HG02852 (cell line): ENCODE measurements at regions not wholly inside any gene's neighbourhood (a gene's known extent, or its start where the extent isn't known, plus 50 kb on each side); places are given as distances from the start of the nearest gene placed in this dataset.
"Not testable (repeated sequence)": the region's sequence is repeated elsewhere in the genome, so short reads cannot be mapped to it uniquely, and the experiment has no call there.

Source experiments
- ATAC-seq: cut with Tn5 transposase; IDR thresholded peaks from one replicate; pipeline ENCODE4 v1.9.1; 2021; ENCODE audit warnings: mild to moderate bottlenecking, moderate library complexity; ENCODE audit not compliant: unreplicated experiment

DNA sequence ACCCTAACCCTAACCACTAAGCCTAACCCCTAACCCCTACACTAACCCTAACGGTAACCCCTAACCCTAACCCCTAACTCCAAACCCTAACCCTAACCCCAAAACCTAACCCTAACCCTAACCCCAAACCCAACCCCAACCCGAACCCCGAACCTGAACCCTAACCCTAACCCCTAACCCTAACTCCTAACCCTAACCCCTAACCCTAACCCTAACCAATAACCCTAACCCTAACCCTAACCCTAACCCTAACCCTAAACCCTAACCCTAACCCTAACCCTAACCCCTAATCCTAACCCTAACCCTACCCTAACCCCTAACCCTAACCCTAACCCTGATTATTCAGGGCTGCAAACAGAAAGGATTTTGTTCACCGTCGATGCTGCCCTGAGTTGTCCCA is 144.6 kb upstream of the DUSP22 start:
- not testable (repeated sequence) for ATAC-seq

DNA sequence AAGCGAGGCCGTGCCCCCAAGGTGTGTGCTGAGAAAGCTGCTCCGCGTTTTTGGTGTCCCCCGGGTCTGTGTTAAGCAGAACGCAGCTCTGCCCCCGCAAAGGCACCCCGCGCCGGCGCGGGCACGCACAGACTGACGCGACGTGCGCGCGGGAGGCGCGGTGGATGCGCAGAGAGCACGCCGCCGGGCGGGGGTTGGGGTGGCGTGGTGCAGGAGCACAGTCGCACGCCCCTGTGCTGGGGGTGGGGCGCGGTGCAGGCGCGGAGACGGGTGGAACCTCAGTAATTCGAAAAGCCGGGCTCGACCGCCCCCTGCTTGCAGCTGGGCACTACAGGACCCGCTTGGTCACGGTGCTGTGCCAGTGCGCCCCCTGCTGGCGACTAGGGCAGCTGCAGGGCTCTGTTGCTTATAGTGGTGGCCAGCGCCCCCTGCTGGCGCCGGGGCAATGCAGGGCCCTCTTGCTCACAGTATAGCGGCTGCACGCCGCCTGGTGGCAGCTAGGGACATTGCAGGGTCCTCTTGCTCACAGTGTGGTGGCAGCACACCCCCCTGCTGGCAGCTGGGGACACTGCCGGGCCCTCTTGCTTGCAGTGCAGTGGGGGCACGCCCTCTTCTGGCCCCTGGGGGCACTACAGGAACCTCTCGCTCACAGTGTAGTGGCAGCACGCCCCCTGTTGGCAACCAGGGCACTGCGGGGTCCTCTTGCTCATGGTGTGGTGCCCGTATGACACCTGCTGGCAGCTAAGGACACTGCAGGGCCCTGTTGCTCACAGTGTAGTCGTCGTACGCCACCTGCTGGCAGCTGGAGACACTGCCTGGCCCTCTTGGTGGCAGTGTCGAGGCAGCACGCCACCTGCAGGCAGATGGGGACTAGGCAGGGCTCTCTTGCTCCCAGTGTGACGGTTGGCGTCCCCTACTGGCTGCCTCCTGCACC is 144.0 kb upstream of the DUSP22 start:
- ATAC-seq = peak; percentile 93

DNA sequence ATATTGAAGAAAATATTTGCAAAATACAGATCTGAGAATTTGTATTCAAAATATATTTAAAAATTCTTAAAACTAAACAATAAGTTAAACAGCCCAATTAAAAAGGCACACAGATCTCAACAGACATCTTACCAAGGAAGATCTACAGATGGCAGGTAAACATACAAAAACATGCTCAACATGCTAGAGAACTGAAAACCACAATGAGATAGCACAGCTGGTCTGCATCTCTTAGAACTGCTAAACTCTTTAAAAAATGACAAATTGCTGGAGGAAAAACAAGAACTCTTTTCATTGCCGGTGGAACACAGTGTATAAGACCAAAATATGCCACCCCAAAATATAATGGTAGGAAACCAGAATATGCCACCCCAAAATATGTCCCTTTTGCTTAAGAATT is 142.1 kb upstream of the DUSP22 start:
- ATAC-seq = not testable (repeated sequence)

DNA sequence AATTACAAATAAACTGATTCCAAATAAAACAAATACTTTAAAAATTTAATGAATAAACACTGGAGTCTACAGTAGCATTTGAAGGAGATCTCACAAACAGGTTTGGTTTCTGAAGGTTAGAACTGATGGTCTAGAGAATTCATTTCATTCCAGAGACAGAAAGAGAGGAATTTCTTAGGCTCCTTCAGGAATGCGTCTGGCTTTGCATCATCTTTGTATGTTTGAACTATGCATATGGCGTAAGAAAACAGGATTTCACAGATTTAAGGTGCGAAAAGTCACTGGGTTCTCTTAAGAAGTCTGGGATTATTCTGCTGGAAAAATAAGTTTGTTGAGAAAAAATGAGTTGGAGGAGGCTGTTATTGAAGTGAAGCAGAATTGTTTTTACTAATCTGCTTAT is 139.9 kb upstream of the DUSP22 start:
- ATAC-seq = not testable (repeated sequence)

DNA sequence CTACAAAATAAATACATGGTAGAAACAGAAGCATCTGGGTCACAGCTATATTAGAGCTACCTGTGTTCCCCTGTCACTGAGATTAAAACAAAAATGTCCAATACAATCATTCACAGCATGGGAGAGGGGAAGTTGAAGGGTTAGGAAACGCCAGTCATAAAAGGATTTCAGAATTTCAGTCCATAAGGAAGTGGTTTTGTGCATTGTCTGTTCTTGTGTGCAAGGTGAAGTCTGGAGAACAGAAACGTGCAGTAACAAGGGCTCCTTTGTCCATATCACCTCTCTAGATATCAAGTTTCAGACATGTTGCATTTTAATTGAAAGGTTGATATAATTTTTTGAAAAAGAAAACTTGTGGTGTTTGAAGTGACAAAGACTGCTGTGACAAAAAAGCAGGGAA is 139.3 kb upstream of the DUSP22 start:
- not testable (repeated sequence) for ATAC-seq

DNA sequence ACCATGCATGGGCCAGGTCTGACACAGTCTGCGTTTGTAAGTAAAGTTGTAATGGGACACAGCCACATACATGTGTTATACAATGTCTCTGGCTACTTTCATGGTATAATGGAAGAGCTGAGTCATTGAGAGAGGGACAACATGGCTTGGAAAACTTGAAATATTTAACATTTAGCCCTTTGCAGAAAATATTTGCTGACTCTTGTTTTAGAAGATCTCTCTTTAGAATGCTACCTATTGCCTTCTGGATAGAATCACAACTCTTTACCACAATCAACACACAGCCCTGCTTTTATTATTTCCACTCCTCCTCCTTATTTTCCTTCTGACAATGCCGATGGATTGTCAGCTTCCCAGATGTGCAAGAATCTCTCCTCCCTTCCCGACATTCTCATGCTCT is 138.4 kb upstream of the DUSP22 start:
- not testable (repeated sequence) for ATAC-seq

DNA sequence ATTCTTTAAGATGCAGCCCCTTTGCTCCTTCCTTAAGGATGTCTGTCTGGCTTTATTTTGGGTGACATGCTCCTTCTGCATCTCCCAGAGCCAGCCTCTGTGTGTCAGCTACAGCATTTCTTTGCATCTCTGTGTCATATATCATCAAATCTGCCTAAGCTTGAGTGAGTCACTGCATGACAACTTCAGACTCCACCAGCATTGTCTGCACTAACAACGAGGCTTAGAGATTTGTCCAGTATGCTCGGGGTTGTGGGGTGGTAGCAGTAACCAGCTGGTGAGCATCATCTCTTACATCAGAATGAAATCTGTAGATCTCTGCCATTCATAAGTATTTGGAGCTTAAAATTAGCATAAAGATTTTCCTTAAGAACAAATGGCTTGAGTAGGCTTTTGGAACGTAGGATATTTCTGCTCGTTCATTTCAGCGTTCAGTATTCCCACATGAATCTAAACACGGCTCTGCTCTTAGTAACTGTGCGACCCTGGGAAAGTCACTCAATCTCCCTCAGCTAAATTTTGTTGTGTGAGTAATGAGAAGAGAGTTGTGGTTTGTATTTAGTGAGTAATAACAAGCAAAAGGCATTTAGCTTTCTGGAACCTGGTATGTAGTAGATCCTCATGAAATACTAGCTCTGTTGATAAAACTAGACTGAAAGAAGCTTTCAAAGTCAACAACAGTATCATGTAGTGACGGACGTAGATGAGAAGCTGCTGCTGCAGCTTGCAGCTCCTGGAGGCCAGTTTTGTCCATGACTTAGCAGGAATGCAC is 137.8 kb upstream of the DUSP22 start:
- ATAC-seq = not testable (repeated sequence)

DNA sequence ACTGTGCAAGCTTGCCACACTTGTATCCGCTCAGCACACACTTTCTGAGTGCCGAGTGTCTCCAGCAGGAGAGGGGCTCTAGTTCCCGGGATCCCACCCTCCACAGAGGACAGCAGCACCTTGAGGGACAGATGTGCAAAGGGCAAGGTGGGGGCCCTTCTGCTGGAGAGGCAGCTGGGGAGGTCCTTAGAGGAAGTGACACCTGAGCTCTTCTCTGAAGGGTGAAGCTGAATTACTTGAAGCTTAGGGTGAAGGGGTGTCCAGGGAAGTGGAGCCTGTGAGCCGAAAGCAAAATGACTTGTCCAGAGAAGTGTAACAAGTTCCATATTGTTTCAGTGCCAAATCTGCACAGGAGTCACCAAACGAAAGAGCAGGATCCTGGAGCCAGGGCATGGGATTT is 136.3 kb upstream of the DUSP22 start:
- no peak for ATAC-seq

DNA sequence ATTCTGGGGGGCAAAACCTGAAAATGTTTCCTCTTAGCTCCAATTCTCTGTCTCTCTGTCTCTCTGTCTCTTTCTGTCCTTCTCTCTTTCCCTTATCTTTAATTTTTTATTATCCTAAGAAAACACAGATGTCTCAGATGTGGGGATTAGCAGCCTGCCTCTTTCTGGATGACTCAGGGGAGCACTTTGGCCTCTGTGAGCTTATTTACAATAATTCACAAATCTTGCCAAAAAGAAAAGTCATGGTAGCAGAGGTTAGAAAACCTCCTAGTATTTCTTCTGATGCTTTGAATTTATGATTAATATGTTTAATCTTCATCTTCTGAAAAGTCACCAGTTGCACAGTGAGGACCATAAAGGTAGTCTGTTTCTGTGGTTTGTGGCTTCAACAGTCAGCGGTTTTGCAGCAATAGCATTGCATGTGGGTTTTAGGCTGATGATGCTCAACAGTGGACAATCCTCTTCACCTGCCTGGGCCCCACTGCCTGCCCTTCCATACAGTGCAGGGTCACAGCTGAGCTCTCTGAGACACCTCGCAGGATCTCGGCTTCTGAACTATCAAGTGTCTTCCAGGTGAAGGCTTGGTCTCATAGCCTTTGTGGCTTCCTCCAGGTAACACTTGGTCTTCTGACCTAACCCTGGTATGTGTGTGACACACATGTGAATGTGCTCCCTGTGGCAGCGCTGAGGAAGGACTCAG is 135.7 kb upstream of the DUSP22 start:
- not testable (repeated sequence) for ATAC-seq

DNA sequence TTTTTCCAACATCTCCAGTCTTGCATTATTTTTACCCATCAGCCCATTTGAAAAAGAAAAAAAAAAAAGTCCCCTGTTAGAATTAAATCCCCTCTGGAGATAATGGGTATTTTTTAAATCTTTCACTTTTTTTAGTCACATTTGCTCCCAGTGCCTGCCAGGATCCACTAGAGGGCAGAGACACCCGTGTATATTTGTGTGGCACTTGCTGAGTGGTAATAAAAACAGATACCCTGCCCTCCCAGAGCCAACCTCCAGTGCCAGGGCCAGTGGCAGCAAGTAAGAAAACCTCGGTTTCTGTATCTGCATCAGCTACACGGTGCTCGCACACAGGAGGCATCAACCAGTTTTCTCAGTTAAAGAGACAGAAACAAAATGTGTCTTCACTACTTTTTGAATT is 135.1 kb upstream of the DUSP22 start:
- ATAC-seq = not testable (repeated sequence)

DNA sequence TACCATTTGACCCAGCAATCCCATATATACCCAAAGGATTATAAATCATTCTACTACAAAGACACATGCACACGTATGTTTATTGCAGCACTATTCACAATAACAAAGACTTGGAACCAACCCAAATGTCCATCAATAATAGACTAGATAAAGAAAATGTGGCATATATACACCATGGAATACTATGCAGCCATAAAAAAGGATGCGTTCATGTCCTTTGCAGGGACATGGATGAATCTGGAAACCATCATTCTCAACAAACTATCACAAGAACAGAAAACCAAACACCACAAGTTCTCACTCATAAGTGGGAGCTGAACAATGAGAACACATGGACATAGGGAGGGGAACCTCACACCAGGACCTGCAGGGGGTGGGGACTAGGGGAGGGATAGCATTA is 130.6 kb upstream of the DUSP22 start:
- ATAC-seq = not testable (repeated sequence)

DNA sequence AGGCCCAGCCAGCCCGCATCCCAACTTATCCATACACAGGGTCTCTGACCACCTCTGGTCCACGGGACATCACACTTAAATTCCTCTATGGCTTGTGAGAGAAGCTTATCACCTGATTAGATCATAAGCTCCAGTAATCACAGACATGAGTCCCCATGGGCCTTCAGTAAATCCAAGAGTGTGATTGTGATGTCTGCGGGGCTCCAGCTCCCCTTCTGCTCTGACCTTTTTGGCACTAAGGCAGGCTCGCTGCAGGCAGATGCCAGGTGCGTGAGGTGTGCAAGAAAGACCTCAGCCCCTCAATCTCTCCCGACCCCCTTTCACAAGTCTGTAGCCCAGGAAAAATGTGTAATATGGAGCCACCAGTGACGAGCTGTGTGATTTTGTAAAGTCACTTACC is 127.6 kb upstream of the DUSP22 start:
- ATAC-seq = no peak

DNA sequence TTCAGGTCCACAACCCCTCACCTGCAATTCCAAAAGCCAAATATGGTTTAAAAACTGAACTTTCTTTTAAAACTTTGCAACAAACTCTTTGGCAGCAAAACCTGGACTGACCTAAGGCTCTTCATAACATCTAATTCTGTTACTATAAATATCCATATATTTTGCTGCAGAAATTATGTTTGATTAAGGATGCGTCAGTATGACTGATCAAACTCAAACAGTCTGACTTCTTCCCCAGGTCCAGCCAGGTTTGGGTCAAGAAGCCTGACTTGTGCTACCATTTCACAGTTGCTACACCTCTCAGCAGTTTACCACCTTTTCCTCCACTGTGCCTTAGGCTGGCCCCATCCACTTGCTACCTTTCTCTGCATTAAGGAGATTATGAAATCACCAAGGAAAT is 127.0 kb upstream of the DUSP22 start:
- ATAC-seq = no peak

DNA sequence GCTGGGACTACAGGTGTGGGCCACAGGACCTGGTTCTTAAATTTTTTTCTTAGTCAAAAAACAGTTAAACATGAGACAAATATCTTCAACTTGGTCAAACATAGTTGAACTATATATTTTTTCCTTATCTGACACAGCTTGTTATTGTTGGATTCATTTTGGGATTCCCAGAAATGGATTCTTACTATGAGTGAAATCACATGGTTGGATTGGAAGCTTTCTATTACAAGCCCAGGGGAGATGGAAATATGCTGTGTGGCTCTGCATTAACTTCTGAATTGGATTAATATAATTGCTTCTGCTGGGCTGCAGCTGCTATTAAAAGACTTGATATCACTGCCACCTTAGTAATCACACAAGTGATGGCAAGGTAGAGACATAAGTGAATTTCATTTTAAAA is 126.4 kb upstream of the DUSP22 start:
- no peak for ATAC-seq

DNA sequence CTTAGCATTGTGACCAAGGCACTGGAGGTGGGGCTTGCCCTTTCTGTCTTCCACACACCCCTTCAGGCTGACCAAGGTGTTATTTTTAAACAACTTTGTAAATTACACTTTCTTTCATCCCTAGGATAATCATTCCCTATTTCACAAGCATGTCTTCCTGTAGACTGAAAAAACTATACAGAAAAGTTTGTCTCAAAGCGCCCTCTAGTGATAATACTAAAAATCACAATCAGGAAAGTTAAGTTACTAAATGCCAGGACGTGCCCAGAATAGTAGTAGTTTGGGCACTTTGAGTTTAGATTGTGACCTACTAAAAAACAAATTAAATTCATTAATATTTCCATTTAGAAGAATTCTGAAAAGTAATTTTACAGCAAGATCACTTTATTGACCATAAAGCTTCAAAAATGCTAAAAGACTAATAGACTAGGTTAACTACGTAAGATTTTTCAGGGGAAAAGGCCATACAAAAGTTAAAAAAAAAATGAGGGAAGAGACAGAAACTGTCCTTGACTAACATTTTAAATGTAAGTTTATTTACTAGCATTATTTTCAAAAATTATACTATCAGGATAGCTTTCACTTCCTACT is 123.3 kb upstream of the DUSP22 start:
- ATAC-seq = no peak

DNA sequence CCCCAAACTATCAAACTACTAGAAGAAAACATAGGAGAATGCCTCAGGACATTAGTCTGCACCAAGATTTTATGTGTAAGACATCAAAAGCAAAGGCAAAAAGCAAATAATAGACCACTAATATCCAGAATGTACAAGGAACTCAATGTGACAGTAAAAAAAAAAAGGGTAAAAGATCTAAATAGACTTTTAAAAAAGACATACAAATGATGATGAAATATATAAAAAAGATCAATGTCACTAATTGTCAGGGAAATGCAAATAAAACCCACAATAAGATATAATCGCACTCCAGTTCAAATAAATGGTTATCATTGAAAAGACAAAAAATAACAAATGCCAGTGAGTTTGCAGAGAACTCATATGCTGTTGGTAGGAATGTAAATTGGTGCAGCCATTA is 118.3 kb upstream of the DUSP22 start:
- no peak for ATAC-seq

DNA sequence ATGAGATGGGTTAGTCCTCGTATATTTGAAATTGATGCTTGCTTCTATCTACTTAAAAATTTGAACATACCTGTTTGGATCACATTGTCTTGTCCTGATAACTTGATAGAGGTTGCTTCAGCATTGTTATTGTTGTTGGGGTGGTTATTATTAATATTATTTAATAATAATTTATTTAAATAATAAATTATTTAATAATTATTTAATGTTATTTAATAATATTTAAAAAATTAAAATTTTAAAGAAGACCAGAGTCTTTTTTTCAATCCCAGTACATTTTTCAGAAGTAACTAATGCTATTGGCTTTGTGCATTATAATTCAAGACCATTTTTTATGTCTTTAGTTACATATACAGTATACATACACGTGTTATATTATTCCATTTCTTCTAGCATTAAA is 116.6 kb upstream of the DUSP22 start:
- ATAC-seq = no peak

DNA sequence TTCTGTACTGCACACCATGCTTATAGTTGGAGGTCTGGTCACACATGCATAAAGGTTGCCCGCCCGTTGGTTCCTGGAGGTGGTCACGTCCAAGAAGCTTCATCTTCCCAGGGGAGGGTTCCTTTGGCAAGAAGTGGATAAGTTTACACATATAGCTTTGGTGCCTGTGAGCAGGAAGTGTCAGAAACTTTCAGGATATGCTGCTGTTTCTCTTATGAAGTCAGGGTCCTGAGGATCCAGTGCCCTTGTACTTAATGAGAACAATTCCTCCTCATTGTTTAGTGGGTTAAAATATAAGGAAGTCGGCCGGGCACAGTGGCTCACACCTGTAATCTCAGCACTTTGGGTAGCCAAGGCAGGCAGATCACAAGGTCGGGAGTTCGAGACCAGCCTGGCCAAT is 115.5 kb upstream of the DUSP22 start:
- no peak for ATAC-seq

DNA sequence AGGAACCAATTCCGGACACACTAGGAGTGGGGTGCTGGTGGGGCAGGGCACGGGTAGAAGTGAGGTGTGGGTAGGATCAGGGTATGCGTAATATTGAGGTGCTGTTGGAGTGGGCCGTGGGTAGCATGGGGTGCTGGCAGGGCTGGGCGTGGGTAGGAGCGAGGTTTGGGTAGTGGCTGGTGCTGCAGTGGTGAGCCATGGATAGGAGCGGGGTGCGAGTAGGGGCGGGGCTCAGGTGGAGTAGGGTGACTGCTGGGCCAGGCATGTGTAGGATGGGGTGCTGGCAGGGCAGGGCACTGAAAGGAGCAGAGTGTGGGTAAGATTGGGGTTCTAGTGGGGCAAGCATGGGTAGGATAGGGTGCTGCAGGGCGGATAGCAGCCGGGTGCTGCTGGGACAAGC is 114.2 kb upstream of the DUSP22 start:
- no peak for ATAC-seq

DNA sequence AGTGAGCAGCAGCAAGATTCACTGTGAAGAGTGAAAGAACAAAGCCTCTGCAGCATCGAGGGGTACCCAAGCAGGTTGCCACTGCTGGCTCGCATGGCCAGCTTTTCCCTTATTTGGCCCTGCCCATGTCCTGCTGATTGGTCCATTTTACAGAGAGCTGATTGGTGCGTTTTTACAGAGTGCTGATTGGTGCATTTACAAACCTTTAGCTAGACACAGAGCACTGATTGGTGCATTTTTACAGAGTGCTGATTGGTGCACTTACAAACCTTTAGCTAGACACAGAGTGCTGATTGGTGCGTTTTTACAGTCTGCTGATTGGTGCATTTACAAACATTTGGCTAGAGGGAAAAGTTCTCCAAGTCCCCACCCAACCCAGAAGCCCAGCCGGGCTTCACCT is 113.4 kb upstream of the DUSP22 start:
- not testable (repeated sequence) for ATAC-seq

DNA sequence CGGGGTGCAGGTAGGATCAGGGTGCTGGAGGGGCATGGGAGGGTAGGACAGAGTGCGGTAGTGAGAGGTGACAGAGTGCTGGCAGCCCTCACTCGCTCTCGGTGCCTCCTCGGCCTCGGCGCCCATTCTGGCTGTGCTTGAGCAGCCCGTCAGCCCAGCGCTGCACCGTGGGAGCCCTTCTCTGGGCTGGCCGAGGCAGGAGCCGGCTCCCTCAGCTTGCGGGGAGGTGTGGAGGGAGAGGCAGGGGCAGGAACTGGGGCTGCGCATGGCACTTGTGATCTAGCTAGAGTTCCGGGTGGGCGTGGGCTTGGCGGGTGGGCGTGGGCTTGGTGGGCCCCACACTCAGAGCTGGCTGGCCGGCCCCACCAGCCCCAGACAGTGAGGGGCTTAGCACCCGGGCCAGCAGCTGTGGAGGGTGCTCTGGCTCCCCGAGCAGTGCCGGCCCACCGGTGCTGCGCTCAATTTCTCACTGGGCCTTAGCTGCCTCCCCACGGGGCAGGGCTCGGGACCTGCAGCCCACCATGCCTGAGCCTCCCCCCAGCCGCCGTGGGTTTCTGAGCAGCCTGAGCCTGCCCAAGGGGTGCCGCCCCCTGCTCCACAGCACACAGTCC is 112.8 kb upstream of the DUSP22 start:
- no peak for ATAC-seq
